Loucy (cell line): ENCODE measurements at regions not wholly inside any gene's neighbourhood (a gene's known extent, or its start where the extent isn't known, plus 50 kb on each side); places are given as distances from the start of the nearest gene placed in this dataset.

Experiments used
- CTCF ChIP-seq: fragments of 200-600 bp; sonication (generic); conservative IDR thresholded peaks from 2 replicates; pipeline ENCODE4 v1.5.1; 2014; ENCODE audit warnings: mild to moderate bottlenecking, antibody characterized with exemption, low read length
- EZH2phosphoT487 ChIP-seq: fragments of 200-600 bp; IDR thresholded peaks from 2 replicates; pipeline ENCODE4 v1.6.1; 2018; ENCODE audit warnings: antibody characterized with exemption, mild to moderate bottlenecking, moderate library complexity, borderline replicate concordance

- no peak for TF ChIP-seq CTCF
- no peak for TF ChIP-seq EZH2phosphoT487
These were observed 129.3 kb upstream of the BET1 start for GRCh38 chr7:94133460-94133859.
